NCI-H345 treated with DMSO at 0.1 percent for 48 hours (cell line): ENCODE measurements at regions not wholly inside any gene's neighbourhood (a gene's known extent, or its start where the extent isn't known, plus 50 kb on each side); places are given as distances from the start of the nearest gene placed in this dataset.

Experiments
- DNase-seq: peaks from one replicate; lab custom pipeline; 2025; ENCODE audit not compliant: unreplicated experiment; lab: John Stamatoyannopoulos, UW

GRCh38 chr1:239590556-239590955 is 204.2 kb downstream of the CHRM3 start:
- no peak for DNase-seq

DNA sequence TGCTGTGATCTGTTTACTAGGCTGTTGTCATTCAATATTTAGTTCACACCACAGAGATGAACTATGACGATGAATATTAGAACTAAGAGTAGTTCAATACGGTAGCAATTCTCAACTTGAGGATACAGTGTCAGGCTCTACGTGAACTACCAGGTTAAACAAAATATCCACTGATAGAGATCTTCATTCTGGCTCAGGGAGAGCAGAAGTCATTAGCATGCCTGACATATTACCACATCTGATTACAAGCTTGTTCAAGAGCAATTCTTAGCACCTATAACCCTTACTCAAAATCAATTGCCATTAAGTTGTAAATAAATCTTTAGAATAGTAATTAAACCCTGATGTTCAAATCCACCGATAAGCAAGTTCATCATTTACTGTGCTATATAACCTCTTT is 207.2 kb downstream of the CHRM3 start:
- DNase-seq = no peak

DNA sequence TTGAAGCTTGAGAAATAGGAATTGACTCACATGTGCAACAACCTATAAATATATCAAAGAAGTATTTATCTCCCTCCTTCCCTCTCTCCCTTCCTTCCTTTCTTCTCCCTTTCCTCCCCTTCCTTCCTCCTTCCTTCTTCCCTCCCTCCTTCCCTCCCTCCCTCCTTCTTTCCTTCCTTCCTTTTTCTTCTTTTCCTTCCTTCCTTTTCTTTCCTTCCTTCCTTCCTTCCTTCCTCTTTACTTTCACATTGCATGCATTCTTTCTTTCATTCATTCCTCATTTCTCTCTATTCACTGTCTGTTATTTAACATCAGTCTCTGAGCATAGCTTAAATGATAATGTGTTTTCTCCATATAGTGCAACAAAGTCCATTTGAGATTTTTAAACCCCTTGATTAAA is 214.2 kb downstream of the CHRM3 start:
- no peak for DNase-seq

DNA sequence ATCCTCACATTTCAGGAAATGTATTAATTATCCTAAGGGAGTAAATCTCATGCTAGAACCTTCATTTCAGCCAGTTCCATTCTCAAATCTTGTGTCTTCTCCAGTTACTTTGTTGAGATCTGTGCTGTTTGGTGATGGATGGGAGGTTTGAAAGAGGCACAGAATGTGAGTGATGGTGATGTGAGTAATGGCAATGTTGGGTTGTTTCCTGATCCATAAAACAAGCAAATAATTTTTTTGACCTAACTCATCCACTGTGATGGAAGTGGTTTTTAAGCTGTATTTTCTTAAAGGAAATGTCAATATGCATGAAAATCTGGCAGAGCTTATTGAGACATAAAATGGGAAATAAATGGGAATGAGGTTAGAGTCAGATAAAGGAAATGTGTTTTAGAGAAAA is 214.7 kb downstream of the CHRM3 start:
- DNase-seq = no peak

DNA sequence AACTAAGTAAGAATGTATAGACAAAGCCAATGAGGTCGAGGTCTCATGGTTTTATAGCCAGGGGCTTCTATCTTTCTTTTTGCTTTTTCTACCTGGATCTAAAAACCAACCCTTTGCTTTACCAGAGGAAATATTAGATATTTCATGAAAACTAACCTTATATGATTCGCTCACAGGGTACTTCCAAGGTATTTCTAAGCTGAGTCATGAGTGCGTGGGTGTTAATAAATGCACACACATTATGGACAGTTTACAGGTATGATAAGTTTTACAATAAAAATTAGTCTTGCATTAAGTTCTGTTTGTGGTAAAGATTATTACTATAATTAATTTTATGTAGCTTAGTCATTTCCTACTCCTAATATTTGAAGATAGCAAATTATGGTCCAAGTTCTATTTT is 217.2 kb downstream of the CHRM3 start:
- no peak for DNase-seq

DNA sequence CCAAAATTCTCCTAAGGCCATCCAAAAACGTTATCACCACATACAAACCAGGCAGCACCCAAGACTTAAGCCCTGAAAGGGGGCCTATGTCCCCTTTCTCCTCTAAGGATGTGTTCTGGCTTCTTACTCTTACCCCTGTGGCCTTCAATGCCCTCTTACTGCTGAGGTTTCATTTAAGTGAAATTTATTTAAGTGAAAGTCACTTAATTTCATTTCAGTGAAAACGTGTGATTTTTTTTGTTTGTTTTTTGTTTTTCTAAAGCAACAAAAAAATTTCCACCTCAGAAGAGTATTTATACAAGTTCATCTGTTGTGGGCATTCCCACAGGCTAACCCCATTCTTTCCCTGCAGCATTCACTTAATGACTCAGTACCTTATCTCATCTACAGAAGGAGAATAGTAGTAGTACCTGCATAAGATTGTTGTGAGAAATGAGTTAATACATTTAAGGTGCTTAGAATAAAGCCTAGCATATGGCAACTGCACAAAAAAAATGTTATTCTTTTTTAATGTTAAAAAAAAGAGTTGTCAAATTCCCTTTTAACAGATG is 220.6 kb downstream of the CHRM3 start:
- DNase-seq = no peak

GRCh38 chr1:239608469-239608868 is 222.1 kb downstream of the CHRM3 start:
- no peak for DNase-seq

GRCh38 chr1:239612379-239612778 is 226.0 kb downstream of the CHRM3 start:
- DNase-seq = no peak

- no peak for DNase-seq
These were observed 230.3 kb downstream of the CHRM3 start for GRCh38 chr1:239616673-239617072.

DNA sequence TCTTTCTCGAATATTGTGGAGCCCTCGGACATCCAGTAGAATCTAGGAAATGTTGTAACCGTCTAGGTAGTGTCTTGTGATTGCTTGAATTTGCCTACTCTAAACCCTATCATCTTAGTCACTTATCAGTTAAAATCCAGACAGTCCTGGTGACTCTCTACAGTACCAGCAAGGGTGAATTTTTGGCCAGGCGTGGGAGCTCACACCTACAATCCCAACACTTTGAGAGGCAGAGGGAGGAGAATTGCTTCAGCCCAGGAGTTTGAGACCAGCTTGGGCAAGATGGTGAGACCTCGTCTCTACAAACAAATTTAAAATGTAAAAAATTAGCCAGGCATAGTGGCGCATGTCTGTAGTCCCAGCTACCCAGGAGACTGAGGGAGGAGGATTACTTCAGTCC is 230.9 kb downstream of the CHRM3 start:
- no peak for DNase-seq

- DNase-seq = no peak
These were observed 231.4 kb downstream of the CHRM3 start for GRCh38 chr1:239617731-239618130.

DNA sequence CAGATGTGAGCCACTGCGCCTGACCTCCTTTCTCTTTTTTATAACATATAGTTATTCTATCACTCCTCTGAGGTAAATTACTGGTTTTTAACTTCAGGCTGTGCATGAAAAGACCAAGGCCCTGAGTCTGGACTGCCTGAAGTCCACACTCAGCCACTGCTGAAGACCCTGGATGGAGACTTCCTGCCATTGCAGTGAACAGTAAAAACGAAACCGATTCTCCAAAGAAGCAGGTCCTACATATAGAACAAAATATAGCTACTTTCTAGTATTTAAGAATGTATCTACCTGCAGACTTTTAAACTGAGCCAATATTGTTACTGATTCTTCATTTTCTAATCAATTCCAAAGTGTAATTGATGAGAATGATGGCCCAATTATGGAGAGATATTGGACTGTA is 232.8 kb downstream of the CHRM3 start:
- DNase-seq = no peak

DNA sequence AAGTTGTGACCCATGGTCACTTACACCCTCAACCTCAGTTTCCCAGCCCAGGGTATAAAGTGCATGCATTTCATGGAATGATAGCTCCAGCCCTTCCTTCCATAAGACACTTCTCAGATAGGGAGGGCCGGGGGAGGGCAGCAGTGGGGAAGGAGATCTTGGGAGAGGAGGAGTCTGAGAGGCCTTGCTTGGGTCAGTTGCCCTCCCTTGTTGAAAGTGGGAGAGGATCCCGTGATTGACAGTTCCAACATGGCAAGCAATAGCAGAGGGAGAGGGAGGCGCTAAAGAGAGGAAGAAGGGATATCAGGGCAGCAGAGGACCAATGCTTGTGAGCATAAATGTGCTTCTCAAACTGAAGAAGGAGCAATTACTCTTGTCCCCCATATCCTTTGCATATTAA is 244.4 kb downstream of the CHRM3 start:
- no peak for DNase-seq

DNA sequence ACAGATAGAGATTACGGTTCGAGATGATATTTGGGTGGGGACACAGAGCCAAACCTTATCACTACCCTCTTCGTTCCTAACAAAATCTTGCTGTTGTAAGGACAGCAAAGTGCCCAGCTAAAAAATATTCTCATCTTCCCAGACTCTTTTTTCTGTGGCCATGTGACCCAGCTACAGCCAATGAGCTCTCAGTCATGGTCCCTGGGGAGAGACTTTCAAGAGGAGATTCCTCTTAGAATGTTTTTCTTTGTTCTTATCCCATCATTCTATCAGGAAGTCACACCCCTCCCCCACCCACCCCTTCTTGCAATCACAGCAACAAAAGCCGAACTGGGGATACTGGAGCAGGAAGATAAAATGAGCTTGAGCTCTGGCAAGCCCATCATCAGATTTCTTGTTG is 247.1 kb downstream of the CHRM3 start:
- no peak for DNase-seq

DNA sequence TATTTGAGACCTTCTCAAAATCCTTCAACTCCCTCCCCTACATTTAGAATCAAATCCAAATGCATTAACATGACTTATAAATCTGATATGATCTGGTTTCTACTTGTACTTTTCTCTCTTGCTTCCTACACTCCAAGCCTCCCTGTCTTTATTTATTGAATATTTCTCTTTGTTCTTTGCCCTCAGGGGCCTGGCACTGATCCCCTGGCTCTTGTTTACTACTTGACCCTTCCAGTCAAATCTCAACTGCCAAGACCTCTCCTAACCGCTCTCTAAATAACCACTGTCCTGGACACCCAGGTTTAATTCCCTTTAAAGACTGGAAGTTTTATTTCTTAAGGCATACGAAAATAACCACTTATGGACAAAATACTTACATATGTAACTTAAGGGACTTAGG is 248.9 kb downstream of the CHRM3 start:
- no peak for DNase-seq

DNA sequence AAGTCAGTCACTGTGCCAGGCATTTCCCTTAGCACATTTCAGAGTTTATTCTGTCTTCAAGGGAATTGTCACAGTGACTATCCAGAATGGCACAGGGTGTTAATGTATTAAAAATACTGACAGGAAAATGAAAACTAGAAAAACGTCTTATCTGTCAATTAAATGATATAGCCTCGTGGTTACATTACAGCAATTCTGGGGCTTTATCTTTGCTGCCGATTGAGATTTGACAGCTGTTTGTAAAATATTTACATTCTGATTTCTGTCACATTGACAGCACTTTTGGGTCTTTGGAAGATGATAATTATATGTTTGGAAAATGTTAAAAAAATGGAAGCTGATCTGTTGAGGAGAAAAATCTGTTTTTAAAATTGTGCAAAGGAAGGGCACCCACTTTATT is 250.0 kb downstream of the CHRM3 start:
- no peak for DNase-seq

GRCh38 chr1:239644604-239645003 is 258.2 kb downstream of the CHRM3 start:
- DNase-seq = no peak

DNA sequence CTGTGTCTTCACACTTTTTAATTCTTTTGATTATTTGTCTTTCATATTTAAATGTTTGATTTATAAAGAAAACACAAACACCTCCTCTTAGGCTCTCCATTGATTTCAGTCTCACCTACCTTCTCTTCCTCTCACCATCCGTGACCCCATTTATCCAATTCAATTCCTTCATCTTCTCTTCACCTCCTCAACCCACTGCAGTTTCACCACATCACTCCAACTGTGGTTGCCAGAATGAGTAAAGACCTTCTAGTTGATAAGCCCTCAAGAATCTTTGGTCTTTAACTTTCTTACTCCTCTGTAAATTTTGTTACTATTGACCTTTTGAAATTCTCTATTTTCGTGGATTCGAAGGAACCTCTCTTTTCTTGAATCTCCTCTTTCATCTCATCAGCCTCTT is 260.7 kb downstream of the CHRM3 start:
- DNase-seq = no peak

DNA sequence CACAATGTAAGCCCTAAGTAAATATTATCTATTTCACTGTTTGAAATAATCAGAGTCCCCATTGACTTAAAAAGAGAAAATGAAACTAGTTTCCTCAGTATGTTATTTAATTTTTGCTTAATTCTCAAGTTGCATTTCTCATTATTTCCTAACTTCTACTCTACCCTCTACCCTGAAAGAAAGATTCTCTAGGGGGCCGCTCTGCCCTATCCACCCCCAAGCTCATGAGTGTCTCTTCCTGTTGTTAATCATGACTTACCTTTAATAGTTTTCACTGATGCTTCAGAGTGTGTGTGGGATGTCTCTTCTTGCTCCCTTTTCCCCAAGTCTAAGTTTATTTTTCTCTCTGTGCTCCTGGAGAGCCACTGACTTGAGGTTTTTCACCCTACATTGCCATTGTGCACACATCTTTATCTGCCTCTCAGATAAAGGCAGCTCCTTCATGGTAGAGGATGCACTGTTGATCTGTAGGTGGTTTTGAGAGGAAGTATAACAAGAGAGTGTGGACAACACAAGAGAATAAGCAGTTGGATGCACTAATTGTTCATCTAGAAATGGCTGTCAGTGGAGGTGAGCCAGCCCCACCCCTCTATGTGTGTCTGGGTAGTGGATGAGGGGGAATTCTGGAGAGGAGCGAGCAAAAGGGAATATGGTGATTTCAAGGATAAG is 261.7 kb downstream of the CHRM3 start:
- DNase-seq = no peak

- no peak for DNase-seq
These were observed 268.7 kb downstream of the CHRM3 start for GRCh38 chr1:239655023-239655422.

DNA sequence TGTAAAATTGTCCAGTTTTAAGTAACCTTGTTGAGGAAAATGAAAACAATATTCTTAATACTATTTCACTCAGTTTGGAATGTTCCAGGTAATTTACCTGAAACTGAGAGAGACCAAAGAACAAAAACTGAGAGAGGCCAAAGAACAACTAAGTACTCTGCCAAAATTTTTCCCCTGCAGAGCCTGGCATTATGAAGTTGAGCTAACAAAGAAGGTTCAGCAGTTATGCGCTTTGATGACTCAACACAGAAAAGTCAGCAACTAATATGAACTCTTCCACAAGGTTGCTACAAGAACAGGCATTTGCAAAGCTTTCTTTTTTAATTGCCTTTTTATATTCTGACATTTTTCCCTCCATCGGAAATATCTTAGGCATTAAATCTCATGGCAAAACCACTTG is 270.9 kb downstream of the CHRM3 start:
- no peak for DNase-seq

DNA sequence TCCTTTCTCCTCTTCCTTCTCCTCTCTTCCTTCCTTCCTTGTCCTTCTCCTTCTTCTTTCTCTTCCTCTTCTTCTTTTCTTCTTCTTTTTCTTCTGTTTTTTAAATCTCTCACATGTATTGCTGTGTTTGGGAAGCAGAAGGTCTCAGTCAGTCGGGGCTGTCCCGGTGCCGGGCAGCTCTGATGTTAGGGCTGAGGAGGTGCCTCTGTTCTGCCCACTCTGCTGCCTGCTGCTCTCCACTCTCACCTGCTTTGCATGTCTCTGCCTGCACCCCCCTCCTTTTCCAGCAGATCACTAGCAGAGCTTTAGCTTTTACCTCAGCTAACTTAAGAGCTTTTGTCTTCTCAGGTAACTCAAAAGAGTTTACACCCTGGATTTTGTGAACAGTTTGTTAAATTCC is 276.6 kb downstream of the CHRM3 start:
- no peak for DNase-seq

GRCh38 chr1:239672256-239672655 is 285.9 kb downstream of the CHRM3 start:
- no peak for DNase-seq
